WI38 (cell line): ENCODE measurements at regions not wholly inside any gene's neighbourhood (a gene's known extent, or its start where the extent isn't known, plus 50 kb on each side); places are given as distances from the start of the nearest gene placed in this dataset.

Source experiments
- H3K4me3 ChIP-seq: 2 replicates; pipeline ENCODE4 v1.5.1; 2011; ENCODE audit warnings: low read depth, mild to moderate bottlenecking, control low read depth, low read length
- TF ChIP-seq, protein P1 (sequence below): IDR thresholded peaks from 2 replicates; pipeline ENCODE4 v1.5.1; 2012; ENCODE audit warnings: low read depth, mild to moderate bottlenecking, control low read depth, low read length

DNA sequence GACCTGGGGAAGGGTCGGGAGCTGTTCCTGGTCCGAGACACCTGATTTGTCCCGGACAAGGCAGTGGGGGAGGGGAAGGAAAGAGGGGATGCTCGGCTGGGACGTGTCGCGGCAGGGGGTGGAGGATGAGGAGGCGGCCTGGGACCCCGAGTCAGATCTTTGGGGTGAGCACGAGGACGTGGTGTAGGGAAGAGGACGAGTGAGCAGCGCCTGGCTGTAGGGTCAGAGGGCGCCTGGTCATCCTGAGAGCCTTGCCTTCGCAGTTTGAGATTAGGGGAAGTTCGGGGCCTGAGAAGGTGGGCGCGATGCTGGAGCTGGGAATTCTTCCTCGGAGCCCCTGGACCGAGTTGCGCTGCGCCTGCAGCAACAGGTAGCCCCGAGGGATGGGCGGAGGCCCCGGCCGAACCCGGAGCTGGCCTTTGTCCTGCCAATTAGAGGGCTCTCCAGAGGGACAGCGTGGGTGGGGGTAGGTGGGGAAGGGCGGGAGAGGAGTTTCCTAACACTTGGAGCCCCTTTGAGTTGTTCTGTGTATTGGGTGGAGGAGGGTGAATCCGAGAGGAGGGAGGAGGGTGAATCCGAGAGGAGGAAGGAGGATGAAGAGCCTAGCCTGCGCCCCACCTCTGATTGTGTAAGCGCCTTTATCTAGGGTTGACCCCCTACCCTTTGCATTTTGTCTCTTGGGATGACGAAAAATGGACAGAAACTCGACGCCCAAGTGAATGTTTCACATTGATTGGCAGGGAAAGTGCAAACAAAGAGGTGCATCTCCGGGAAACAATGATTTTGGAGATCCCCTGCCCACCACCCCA is 72.0 kb downstream of the SOX4 start:
- TF ChIP-seq, protein P1, sequence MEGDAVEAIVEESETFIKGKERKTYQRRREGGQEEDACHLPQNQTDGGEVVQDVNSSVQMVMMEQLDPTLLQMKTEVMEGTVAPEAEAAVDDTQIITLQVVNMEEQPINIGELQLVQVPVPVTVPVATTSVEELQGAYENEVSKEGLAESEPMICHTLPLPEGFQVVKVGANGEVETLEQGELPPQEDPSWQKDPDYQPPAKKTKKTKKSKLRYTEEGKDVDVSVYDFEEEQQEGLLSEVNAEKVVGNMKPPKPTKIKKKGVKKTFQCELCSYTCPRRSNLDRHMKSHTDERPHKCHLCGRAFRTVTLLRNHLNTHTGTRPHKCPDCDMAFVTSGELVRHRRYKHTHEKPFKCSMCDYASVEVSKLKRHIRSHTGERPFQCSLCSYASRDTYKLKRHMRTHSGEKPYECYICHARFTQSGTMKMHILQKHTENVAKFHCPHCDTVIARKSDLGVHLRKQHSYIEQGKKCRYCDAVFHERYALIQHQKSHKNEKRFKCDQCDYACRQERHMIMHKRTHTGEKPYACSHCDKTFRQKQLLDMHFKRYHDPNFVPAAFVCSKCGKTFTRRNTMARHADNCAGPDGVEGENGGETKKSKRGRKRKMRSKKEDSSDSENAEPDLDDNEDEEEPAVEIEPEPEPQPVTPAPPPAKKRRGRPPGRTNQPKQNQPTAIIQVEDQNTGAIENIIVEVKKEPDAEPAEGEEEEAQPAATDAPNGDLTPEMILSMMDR, result no peak
- peak overlapping the region; percentile 58 for H3K4me3 ChIP-seq

GRCh38 chr6:21666201-21666691 is 72.7 kb downstream of the SOX4 start:
- TF ChIP-seq, protein P1, result no peak
- H3K4me3 ChIP-seq, result peak overlapping the region; percentile 53

GRCh38 chr6:21666853-21667681 is 73.5 kb downstream of the SOX4 start:
- peak overlapping the region; percentile 53 for H3K4me3 ChIP-seq
- TF ChIP-seq, protein P1, result no peak

DNA sequence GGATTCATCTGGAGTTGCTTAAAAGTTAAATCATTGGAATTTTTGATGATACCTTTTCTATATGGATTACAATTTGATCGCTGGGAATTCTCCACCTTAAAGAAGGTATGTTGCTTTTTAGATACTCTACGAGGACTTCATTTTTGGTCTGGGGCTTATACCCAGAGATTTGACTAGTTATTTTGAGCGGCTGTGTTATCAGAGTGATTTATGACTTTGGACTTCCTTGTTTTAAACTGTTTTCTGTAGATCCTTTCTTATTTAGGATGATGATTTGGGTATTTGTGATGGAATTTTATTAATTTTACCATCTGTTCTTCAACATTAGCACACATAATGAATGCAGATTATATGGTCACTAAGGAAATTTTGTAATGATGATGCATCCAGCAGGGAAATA is 75.2 kb downstream of the SOX4 start:
- TF ChIP-seq, protein P1, result no peak

GRCh38 chr6:21676769-21677168 is 83.2 kb downstream of the SOX4 start:
- no peak overlapping the region for H3K4me3 ChIP-seq
- TF ChIP-seq, protein P1, result no peak

More for the DNA sequence above, 75.2 kb downstream of the SOX4 start:
- H3K4me3 ChIP-seq, result no peak overlapping the region

DNA sequence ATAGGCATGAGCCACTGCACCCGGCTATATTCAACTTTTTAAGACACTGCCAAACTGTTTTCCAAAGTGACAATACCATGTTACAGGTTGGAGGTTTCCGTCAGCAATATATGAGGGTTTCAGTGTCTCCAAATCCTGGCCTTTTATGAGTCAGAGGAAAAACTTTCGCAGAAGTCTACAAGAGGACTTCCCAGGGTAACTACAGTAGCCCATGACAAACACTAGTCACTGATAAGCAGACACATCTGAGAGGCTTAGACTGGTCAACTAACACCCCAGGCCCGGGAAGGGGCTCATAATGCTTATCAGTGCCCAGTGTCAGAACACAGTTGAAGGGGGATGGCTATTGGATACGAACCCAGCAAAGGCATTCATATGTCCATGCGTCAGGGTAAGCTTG is 85.4 kb downstream of the SOX4 start:
- H3K4me3 ChIP-seq, result no peak overlapping the region

More for the DNA sequence above, 85.4 kb downstream of the SOX4 start:
- TF ChIP-seq, protein P1, result no peak
